Tibial nerve (tissue), 4 donors: ENCODE measurements at regions not wholly inside any gene's neighbourhood (a gene's known extent, or its start where the extent isn't known, plus 50 kb on each side); places are given as distances from the start of the nearest gene placed in this dataset.

Experiments used
- DNase-seq, 2 donors: peaks; one replicate each; pipeline ENCODE4 v3.0.0-alpha.2; 2019; ENCODE audit warnings: low spot score in 2 of 2
- H3K27ac ChIP-seq, 4 donors: fragments of 200-600 bp; sonication (generic) in 3 of 4; one replicate each; pipeline ENCODE4 v1.5.1; 2017 to 2019; ENCODE audit warnings: mild to moderate bottlenecking in 1 of 4
- H3K27me3 ChIP-seq, 2 donors: fragments of 200-600 bp; sonication (generic) in 1 of 2; one replicate each; pipeline versions ENCODE4 v1.5.1 to v1.6.0; 2017 to 2019
- H3K36me3 ChIP-seq, 3 donors: fragments of 200-600 bp; sonication (generic); one replicate each; pipeline ENCODE4 v1.5.1; 2018 to 2019
- H3K4me1 ChIP-seq, 4 donors: fragments of 200-600 bp; sonication (generic) in 3 of 4; one replicate each; pipeline ENCODE4 v1.5.1; 2017 to 2019
- H3K4me3 ChIP-seq, 4 donors: fragments of 200-600 bp; sonication (generic) in 3 of 4; one replicate each; pipeline ENCODE4 v1.5.1; 2017 to 2019; ENCODE audit warnings: mild to moderate bottlenecking in 1 of 4, moderate library complexity in 1 of 4
- H3K9me3 ChIP-seq, 4 donors: fragments of 200-600 bp; sonication (generic) in 3 of 4; one replicate each; pipeline ENCODE4 v1.5.1; 2017 to 2019
- CTCF ChIP-seq, 5 experiments: fragments of 200-600 bp in 3 of 5; fragments of 450-650 bp in 2 of 5; sonication (generic) in 3 of 5; IDR thresholded peaks; one replicate each; pipeline ENCODE4 v1.5.1; 2016 to 2019; ENCODE audit warnings: antibody characterized with exemption in 5 of 5, mild to moderate bottlenecking in 3 of 5, moderate library complexity in 2 of 5
- EP300 ChIP-seq, 2 donors: sonication (generic); formaldehyde crosslinking; IDR thresholded peaks; one replicate each; pipeline ENCODE4 v1.6.1; 2017; ENCODE audit warnings: antibody characterized with exemption in 2 of 2, mild to moderate bottlenecking in 1 of 2
- POLR2A ChIP-seq, 2 donors: fragments of 450-650 bp; IDR thresholded peaks; one replicate each; pipeline ENCODE4 v1.6.1; 2017; ENCODE audit warnings: antibody characterized with exemption in 2 of 2, mild to moderate bottlenecking in 2 of 2, moderate library complexity in 2 of 2
- WGBS, 2 donors: methylation state at CpG; one replicate each; pipeline ENCODE4 v1.1.5; 2018; 5-methylcytosine and 5-hydroxymethylcytosine counted together

GRCh38 chr20:10943686-10944265 lies 270.0 kb upstream of the JAG1 start:
- Histone ChIP-seq H3K4me1 (no peaks in the 10 kb centered on the region), H3K27ac (no peak overlapping the region), H3K27me3 (no peaks in the 10 kb centered on the region), H3K36me3 (no peaks in the 10 kb centered on the region), H3K9me3 (no peaks in the 10 kb centered on the region), H3K4me3 (no peak overlapping the region)
- TF ChIP-seq EP300 (IDR thresholded peaks at IDR 0.05) (no peak), POLR2A (IDR thresholded peaks at IDR 0.05) (no peak), CTCF (IDR thresholded peaks at IDR 0.05) (no peak)
- no peak for DNase-seq
- WGBS, 2 donors, result 79 to 80% methylated on average over 4 of the region's 4 CpGs

DNA sequence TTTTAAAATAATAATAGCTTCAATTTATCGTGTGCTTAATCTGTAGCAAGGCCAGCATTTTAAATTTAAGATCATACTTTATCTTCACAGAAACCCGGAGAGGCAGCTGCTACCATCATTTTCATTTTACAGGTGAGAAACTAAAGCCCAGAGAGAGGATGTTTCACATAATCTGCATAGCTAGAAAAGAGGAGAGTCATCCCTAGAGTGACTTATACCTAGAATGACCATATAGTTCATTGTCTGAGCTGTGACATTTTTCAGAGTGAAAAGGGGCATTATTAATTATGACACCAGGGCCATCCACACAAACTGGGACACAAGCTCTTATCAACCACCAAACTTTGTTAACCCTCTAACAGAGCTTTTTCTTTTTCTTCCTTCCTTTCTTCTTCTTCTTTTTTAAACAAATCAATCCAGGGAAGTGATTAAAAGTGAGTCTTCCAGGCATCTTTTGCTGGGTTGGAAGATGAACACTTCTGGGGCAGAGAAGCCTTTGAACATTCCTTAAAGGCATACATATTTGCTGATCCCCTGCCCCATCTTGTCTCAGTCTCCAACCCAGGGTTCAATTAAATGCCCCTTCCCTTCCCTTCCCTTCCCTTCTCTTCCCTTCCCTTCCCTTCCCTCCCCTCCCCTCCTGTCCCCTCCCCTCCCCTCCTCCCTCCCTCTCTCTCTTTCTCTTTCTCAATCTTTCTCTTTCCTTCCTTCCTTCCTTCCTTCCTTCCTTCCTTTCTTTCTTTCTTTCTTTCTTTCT lies 272.5 kb upstream of the JAG1 start:
- TF ChIP-seq CTCF (IDR thresholded peaks at IDR 0.05), result no peak
- no peak for TF ChIP-seq POLR2A (IDR thresholded peaks at IDR 0.05)
- no peak for TF ChIP-seq EP300 (IDR thresholded peaks at IDR 0.05)
- DNase-seq, result no peak
- Histone ChIP-seq H3K4me3 (no peak overlapping the region), H3K9me3 (no peaks in the 10 kb centered on the region), H3K4me1 (no peaks in the 10 kb centered on the region), H3K36me3 (no peaks in the 10 kb centered on the region), H3K27ac (no peak overlapping the region), H3K27me3 (no peaks in the 10 kb centered on the region)
- WGBS, 2 donors, result 48 to 77% methylated on average over 2 of the region's 2 CpGs

DNA sequence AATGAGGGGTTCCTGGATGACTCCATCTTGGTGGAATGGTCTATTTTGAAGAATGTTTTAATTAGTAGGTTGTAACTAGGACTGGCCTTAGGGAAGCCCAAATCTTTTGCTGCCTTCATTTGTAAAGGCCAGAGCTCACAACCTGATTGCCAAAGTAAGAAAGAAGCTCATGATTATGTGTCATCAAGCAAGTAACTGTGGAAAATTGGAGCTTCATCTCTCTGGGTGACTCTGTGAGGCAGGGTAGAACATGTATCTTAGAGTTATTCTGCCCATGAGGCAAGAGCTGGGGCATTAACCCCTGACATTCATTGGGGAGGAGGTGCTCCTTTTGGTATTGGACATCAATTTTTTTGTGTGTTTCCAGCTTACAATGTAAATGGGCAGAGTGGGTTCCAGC lies 273.9 kb upstream of the JAG1 start:
- no peaks in the 10 kb centered on the region for H3K27me3 ChIP-seq
- TF ChIP-seq EP300 (IDR thresholded peaks at IDR 0.05) (no peak), POLR2A (IDR thresholded peaks at IDR 0.05) (no peak), CTCF (IDR thresholded peaks at IDR 0.05) (no peak)
- no peak for DNase-seq
- H3K36me3 ChIP-seq, result no peaks in the 10 kb centered on the region
- H3K4me3 ChIP-seq, result no peak overlapping the region
- no peaks in the 10 kb centered on the region for H3K9me3 ChIP-seq
- no peaks in the 10 kb centered on the region for H3K4me1 ChIP-seq
- no peak overlapping the region for H3K27ac ChIP-seq

GRCh38 chr20:10949930-10950783 lies 276.4 kb upstream of the JAG1 start:
- no peaks in the 10 kb centered on the region for H3K4me1 ChIP-seq
- H3K36me3 ChIP-seq, result no peaks in the 10 kb centered on the region
- no peaks in the 10 kb centered on the region for H3K27me3 ChIP-seq
- no peaks in the 10 kb centered on the region for H3K9me3 ChIP-seq
- no peak for DNase-seq
- H3K4me3 ChIP-seq, result no peak overlapping the region
- WGBS, 2 donors, result 90 to 91% methylated on average over 5 of the region's 5 CpGs
- no peak overlapping the region for H3K27ac ChIP-seq
- TF ChIP-seq EP300 (IDR thresholded peaks at IDR 0.05) (no peak), CTCF (IDR thresholded peaks at IDR 0.05) (no peak), POLR2A (IDR thresholded peaks at IDR 0.05) (no peak)

GRCh38 chr20:10951216-10951615 lies 277.4 kb upstream of the JAG1 start:
- Histone ChIP-seq H3K27me3 (no peaks in the 10 kb centered on the region), H3K9me3 (no peaks in the 10 kb centered on the region), H3K36me3 (no peaks in the 10 kb centered on the region), H3K4me1 (no peaks in the 10 kb centered on the region), H3K27ac (no peak overlapping the region), H3K4me3 (no peak overlapping the region)
- 56 to 61% methylated on average over 2 of the region's 2 CpGs for WGBS, 2 donors
- TF ChIP-seq CTCF (IDR thresholded peaks at IDR 0.05), result no peak
- TF ChIP-seq POLR2A (IDR thresholded peaks at IDR 0.05), result no peak
- TF ChIP-seq EP300 (IDR thresholded peaks at IDR 0.05), result no peak
- DNase-seq, result no peak
